ENCODE measurements at regions not wholly inside any gene's neighbourhood (a gene's known extent, or its start where the extent isn't known, plus 50 kb on each side); places are given as distances from the start of the nearest gene placed in this dataset.

DNA sequence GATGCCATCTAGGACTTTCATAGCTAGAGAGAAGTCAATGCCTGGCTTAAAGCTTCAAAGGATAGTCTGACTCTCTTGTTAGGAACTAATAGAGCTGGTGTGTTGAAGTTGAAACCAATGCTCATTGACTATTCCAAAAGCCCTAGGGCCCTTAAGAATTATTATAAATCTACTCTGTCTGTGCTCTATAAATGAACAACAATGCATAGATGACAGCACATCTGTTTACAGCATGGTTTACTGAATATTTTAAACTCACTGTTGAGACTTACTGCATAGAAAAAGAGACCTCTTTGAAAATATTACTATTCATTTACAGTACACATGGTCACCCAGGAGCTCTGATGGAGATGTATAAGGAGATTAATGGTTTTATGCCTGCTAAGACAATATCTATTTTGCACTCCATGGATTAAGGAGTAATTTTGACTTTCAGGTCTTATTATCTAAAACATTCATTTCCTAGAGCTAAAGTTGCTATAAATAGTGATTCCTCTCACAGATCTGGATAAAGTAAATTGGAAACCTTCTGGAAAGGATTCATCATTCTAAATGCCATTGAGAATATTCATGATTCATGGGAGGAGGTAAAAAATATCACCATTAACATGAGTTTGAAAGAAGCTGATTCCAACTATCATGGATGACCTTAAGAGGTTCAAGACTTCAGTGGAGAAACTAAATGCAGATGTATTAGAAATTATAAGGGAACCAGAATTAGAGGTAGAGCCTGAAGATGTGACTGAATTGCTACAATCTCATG is 763.5 kb upstream of the MAP3K7 start:
- Mint-ChIP-seq H3K4me3 (no peak overlapping the region), H3K9me3 (no peaks in the 10 kb centered on the region), H3K4me1 (no peaks in the 10 kb centered on the region), H3K36me3 (ENCODE audit: low read depth) (no peaks in the 10 kb centered on the region), H3K27me3 (no peaks in the 10 kb centered on the region), H3K27ac (no peak overlapping the region)
- ATAC-seq (replicated peaks), result no peak

DNA sequence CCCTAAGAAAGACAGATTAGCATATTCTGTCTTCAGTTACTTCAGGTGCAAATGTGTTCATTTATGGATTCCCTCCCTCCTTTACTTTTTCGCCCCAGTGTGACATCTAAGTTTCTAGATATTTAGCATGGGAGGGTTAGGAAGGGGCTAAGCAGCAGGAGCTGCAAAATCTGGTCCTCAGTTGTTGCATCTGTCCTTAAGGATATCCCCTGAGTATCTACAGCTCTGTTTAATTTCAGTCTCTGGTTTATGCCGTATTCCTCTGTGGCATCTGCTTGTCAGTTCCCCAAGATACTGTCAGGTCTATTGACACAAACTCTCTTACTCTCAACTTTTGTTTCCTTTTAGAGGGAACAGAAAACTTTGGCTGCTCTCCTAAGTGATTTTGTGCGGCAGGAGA is 754.6 kb upstream of the MAP3K7 start:
- Mint-ChIP-seq H3K36me3 (ENCODE audit: low read depth) (no peaks in the 10 kb centered on the region), H3K4me1 (no peaks in the 10 kb centered on the region), H3K4me3 (no peak overlapping the region), H3K27ac (no peak overlapping the region), H3K9me3 (no peaks in the 10 kb centered on the region), H3K27me3 (no peaks in the 10 kb centered on the region)
- no peak for ATAC-seq (replicated peaks)

DNA sequence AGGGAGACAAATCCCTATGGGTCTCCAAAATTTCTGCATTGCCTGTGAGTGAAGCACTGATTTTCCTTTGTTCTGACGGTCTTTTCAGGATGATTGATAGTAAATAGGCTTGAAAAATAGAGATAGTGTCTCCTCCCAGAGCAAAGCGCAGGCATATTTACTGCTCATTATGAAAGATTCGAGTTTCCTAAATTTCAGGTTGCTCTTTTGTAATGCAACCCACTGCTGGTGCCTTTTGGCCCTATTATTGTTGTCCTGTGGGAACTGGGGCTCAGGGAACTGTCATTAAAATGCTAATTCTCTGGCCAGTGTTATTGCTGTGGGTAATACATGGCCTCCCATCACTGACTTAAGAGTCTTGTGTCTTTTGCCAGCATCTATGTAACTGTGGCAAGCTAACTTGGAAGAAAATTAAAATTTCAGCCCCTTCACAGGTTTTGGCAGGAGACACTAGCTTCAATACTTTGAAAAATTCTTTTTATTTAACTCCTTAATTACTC is 754.1 kb upstream of the MAP3K7 start:
- Mint-ChIP-seq H3K27ac (no peak overlapping the region), H3K4me3 (no peak overlapping the region), H3K36me3 (ENCODE audit: low read depth) (no peaks in the 10 kb centered on the region), H3K27me3 (no peaks in the 10 kb centered on the region), H3K4me1 (no peaks in the 10 kb centered on the region), H3K9me3 (no peaks in the 10 kb centered on the region)
- no peak for ATAC-seq (replicated peaks)

DNA sequence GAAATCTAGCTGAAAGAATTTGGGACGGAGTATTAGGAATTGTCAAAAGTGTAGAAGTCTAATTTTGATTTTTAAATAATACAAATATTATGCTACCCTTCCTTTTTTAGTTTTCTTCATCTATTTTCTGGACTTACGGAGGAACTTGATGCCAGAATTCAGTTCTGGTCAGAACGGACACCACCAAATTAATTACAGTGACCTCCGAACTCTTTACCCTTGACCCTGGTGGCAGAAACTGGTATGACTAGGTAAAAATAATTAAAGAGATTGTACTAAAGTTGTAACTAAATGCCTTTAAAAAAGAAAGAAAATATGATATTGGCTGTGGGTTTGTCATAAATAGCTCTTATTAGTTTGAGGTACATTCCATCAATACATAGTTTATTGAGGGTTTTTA is 751.1 kb upstream of the MAP3K7 start:
- no peaks in the 10 kb centered on the region for H3K36me3 Mint-ChIP-seq (ENCODE audit: low read depth)
- H3K27ac Mint-ChIP-seq, result no peak overlapping the region
- H3K4me3 Mint-ChIP-seq, result no peak overlapping the region
- H3K9me3 Mint-ChIP-seq, result peaks cover 6% of the 10 kb centered on the region
- no peak for ATAC-seq (replicated peaks)
- H3K4me1 Mint-ChIP-seq, result no peaks in the 10 kb centered on the region
- H3K27me3 Mint-ChIP-seq, result no peaks in the 10 kb centered on the region

DNA sequence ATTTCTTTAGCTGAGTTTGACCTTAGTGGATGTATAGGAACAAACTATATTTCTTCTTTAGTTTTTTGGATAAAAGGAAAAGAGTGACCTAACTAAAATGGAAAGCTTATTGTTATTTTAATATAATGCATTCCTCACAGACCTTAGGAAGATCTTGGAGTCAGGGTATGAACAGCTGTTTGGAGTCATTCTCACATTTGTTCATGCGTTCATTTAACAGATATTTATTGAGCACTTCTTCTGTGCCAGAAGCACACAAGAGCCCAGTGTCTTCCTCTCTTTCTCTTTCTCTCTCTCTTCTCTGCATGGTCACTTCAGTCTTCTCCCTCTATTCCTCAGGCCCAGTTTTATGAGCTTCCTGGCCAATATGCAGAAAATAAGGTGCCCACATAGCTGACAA is 744.0 kb upstream of the MAP3K7 start:
- H3K27me3 Mint-ChIP-seq, result no peaks in the 10 kb centered on the region
- peaks cover 6% of the 10 kb centered on the region for H3K9me3 Mint-ChIP-seq
- H3K27ac Mint-ChIP-seq, result no peak overlapping the region

DNA sequence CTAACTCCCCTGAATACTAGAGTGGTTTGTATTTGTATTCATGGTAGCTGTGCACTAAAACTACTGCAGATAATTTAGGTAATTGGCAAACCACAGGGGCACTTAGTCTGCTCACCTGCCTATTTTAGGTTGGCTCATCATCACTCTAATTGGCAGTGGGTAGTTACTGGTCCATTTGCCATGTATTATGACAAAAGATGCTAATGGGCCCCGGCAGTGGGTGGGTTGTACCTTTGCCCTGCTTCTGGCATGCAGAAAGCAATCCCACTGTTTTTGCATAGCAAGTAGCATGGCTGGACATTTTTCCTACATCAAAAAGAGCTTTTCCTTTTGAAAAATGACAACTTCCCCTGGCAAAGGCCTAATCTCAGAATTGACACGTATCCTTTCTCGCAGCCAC is 741.4 kb upstream of the MAP3K7 start:
- no peaks in the 10 kb centered on the region for H3K36me3 Mint-ChIP-seq (ENCODE audit: low read depth)
- no peaks in the 10 kb centered on the region for H3K27me3 Mint-ChIP-seq
- H3K27ac Mint-ChIP-seq, result no peak overlapping the region
- no peak overlapping the region for H3K4me3 Mint-ChIP-seq
- no peaks in the 10 kb centered on the region for H3K4me1 Mint-ChIP-seq
- ATAC-seq (replicated peaks), result no peak
- H3K9me3 Mint-ChIP-seq, result no peaks in the 10 kb centered on the region

More for the DNA sequence above, 744.0 kb upstream of the MAP3K7 start:
- Mint-ChIP-seq H3K4me3 (no peak overlapping the region), H3K4me1 (no peaks in the 10 kb centered on the region), H3K36me3 (ENCODE audit: low read depth) (no peaks in the 10 kb centered on the region)
- ATAC-seq (replicated peaks), result no peak

DNA sequence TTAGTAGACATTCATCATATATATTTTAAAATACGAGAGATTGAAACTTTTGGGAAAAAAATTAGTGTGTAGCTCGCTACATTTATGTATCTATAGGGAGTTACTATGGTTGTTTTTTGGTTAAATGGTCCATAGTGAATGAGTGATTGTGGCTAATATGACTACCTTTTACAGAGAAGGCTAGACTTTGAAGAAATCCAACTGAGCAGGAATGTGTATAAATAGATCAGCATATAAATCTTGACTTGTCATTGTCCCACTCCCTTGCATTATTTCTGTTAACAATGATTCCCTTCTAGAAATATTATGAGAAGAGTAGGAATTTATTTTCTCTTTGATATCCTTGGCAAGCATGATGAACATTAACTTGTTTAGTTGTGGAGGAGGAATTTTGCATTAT is 737.8 kb upstream of the MAP3K7 start:
- Mint-ChIP-seq H3K27ac (no peak overlapping the region), H3K36me3 (ENCODE audit: low read depth) (no peaks in the 10 kb centered on the region), H3K4me1 (no peaks in the 10 kb centered on the region), H3K4me3 (no peak overlapping the region), H3K27me3 (no peaks in the 10 kb centered on the region), H3K9me3 (peaks cover 1% of the 10 kb centered on the region)
- no peak for ATAC-seq (replicated peaks)

DNA sequence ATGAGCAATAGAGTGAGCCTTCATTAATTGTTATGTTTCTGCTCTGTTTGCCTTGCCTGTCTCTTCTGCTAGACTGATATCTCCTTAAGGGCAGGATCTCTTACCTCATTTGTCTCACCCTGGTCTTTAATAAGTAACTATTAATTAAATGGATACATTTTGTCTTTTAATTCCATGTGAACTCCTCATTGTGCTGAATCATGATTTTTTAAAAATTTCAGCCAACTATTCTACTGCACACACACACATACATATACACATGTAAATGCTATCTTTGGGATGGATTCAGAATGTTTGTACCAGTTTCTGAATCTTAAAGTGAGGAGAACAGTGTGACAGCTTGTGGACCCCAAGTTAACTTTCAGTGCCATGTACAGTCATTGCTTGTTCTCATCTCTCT is 731.1 kb upstream of the MAP3K7 start:
- Mint-ChIP-seq H3K4me3 (no peak overlapping the region), H3K36me3 (ENCODE audit: low read depth) (no peaks in the 10 kb centered on the region), H3K4me1 (no peaks in the 10 kb centered on the region), H3K27me3 (no peaks in the 10 kb centered on the region), H3K27ac (no peak overlapping the region), H3K9me3 (peaks cover 6% of the 10 kb centered on the region)
- ATAC-seq (replicated peaks), result no peak

DNA sequence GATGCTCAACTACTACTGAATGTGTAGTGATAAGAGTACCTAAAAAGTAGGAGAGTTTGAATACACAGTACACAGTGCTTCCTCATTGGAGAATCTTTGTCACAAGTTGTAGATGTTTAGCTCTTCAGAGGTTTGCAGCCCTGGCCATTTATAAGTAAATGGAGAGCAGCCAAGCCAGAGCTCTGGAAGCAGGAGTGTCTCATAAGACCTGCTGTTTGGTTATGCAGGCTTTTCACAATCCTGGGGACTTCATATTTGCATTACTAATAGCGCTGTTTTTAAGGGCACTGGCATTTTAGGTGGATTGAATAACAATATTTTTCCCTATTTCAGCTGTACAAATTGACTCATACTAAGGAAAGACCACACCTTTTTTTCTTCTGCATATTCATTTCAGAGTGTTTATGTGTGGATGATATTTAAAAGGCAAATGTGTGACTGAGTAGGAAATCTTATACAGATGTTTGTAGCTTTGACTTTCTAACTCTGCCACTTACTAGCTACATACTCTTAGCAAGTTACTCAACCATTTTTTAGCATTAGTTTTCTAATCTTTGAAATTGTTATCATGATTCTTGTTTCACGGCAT is 730.5 kb upstream of the MAP3K7 start:
- peaks cover 6% of the 10 kb centered on the region for H3K9me3 Mint-ChIP-seq
- ATAC-seq (replicated peaks), result no peak
- no peak overlapping the region for H3K27ac Mint-ChIP-seq
- no peak overlapping the region for H3K4me3 Mint-ChIP-seq
- no peaks in the 10 kb centered on the region for H3K4me1 Mint-ChIP-seq
- no peaks in the 10 kb centered on the region for H3K27me3 Mint-ChIP-seq
- no peaks in the 10 kb centered on the region for H3K36me3 Mint-ChIP-seq (ENCODE audit: low read depth)

DNA sequence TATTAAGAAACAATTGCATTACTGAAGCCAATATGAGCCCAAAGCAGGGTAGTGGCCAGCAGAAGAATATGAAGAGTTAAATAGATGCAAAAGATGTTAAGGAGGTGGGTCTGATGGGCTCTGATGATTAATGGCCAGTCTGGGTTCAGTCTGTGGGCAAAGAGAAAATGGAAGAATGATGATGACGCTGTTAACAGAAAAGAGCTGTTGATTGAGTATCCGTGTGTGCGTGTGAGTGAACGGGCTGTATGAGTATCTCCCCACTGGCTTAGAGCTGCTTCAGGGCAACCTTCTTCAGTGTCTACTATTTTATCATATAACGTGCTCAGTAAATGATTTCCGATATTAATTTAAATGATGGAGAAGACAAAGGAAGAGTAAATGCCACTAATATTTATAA is 723.3 kb upstream of the MAP3K7 start:
- H3K27ac Mint-ChIP-seq, result no peak overlapping the region
- no peaks in the 10 kb centered on the region for H3K27me3 Mint-ChIP-seq
- H3K36me3 Mint-ChIP-seq (ENCODE audit: low read depth), result no peaks in the 10 kb centered on the region
- H3K4me3 Mint-ChIP-seq, result no peak overlapping the region
- no peaks in the 10 kb centered on the region for H3K4me1 Mint-ChIP-seq
- no peak for ATAC-seq (replicated peaks)
- H3K9me3 Mint-ChIP-seq, result no peaks in the 10 kb centered on the region

DNA sequence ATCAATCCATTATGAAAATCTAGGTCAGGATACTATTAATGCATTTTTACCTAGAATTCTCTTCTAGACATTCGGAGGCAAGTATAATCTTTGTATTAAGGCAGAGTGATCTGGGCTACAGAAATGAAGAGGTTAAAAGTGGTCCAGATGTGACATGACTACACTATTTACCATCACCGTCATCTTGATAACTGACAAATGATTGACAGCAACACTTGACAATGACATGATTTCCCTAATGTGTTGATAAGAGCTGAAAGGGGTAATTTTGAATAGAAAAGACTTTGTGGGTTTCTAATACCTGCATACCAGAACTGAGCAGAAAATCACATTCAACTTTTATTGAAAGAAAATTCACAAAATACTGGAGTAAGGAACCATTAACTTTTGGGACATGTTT is 718.9 kb upstream of the MAP3K7 start:
- Mint-ChIP-seq H3K9me3 (peaks cover 5% of the 10 kb centered on the region), H3K36me3 (ENCODE audit: low read depth) (no peaks in the 10 kb centered on the region), H3K27me3 (no peaks in the 10 kb centered on the region), H3K4me1 (no peaks in the 10 kb centered on the region), H3K27ac (no peak overlapping the region), H3K4me3 (no peak overlapping the region)
- no peak for ATAC-seq (replicated peaks)

DNA sequence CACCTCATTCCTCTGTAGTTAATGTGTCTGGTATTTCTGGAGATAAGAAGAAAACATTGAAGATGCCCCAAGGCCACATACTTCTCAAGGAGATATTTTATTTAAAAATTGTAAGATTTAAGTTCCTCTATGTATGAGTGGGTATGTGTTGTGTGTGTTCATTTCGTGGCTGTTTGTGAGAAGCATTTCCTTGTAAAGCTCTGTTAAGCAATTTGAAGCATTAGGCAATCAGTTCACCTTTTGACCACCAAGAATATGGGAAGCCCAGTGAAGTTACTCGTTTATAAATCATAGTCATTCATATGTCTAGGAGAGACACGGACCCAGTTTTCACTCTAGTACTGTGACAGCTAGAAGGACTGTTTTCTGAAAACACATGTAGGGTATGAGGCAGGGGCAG is 717.6 kb upstream of the MAP3K7 start:
- Mint-ChIP-seq H3K27ac (no peak overlapping the region), H3K9me3 (peaks cover 5% of the 10 kb centered on the region), H3K4me1 (no peaks in the 10 kb centered on the region), H3K36me3 (ENCODE audit: low read depth) (no peaks in the 10 kb centered on the region), H3K4me3 (no peak overlapping the region), H3K27me3 (no peaks in the 10 kb centered on the region)
- no peak for ATAC-seq (replicated peaks)

DNA sequence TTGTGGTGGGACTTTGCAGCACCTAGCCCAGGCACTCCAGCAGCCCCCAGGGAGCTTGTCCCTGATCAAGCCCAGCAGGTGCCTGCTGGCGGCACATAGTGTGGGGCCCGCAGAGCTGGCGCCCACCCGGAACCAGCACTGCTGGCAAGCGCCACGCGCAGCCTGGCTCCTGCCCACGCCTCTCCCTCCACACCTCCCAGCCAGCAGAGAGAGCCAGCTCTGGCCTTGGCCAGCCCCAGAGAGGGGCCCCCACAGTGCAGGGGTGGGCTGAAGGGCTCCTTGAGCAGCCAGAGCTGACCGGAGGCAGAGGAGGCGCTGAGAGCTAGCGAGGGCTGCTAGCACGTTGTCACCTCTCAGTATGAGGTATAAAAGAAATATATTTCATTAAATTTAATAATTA is 716.5 kb upstream of the MAP3K7 start:
- H3K27ac Mint-ChIP-seq, result no peak overlapping the region
- H3K27me3 Mint-ChIP-seq, result no peaks in the 10 kb centered on the region
- H3K4me1 Mint-ChIP-seq, result no peaks in the 10 kb centered on the region
- ATAC-seq (replicated peaks), result no peak
- peaks cover 5% of the 10 kb centered on the region for H3K9me3 Mint-ChIP-seq
- H3K36me3 Mint-ChIP-seq (ENCODE audit: low read depth), result no peaks in the 10 kb centered on the region
- no peak overlapping the region for H3K4me3 Mint-ChIP-seq

DNA sequence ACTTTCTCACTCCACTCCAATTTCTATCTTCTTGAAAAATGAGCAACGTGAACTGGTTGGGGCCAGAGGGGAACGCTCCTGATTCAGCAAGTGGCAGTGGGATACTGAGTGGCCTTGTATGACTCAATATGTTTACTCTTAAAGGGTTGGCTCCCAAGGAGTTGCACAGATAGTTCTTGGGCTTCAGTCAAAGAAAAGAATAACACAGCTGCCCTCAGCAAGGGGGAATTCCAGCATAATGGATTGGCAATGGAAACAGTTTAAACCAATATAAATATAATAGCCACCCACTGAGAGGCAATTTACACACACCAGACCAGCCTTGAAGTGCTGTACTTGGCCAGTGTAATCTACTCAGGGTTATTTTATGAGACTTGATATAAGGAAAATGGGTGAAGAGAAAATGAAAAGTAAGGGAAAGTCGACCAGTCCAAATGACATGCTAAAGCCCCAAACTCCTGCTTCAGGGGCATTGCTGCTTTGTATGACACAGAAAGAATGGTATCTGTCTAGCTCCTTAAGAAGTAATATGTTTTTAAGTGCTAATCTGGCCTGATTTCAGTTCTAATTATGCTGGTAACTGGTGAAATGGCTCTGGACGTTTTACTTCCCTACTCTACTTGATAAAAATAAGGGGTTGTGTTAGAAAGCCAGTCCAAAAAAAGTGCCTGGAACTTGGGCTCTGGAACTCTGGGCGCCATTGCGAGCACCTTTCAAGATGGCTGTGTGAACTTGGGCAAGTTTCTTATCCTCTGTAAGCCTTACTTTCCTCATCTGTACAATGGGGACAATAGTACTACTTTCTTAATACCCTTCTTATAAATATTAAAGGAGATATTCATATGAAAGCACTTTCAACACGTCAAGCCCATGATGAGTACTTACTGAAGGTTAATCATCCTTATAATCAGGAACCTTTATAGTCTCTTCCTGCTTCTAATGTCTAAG is 712.9 kb upstream of the MAP3K7 start:
- Mint-ChIP-seq H3K27me3 (no peaks in the 10 kb centered on the region), H3K9me3 (peaks cover 4% of the 10 kb centered on the region), H3K27ac (no peak overlapping the region), H3K36me3 (ENCODE audit: low read depth) (no peaks in the 10 kb centered on the region), H3K4me3 (no peak overlapping the region), H3K4me1 (no peaks in the 10 kb centered on the region)
- ATAC-seq (replicated peaks), result no peak
